HUES64 (cell line): ENCODE measurements at regions not wholly inside any gene's neighbourhood (a gene's known extent, or its start where the extent isn't known, plus 50 kb on each side); places are given as distances from the start of the nearest gene placed in this dataset.

ENCODE experiments used
- H3K27ac ChIP-seq: 2 replicates; pipeline ENCODE4 v1.7.0; 2013; ENCODE audit warnings: low read depth, low read length, inconsistent platforms
- H3K27me3 ChIP-seq: 2 replicates; pipeline ENCODE4 v1.6.1; 2013; ENCODE audit warnings: mild to moderate bottlenecking, low read length; ENCODE audit not compliant: insufficient read depth
- H3K36me3 ChIP-seq: 2 replicates; pipeline ENCODE4 v1.6.1; 2013; ENCODE audit warnings: mild to moderate bottlenecking, low read length; ENCODE audit not compliant: insufficient read depth
- H3K4me1 ChIP-seq: 2 replicates; pipeline ENCODE4 v1.6.1; 2013; ENCODE audit warnings: mild to moderate bottlenecking, low read length, moderate library complexity; ENCODE audit not compliant: insufficient read depth
- H3K4me3 ChIP-seq: 2 replicates; pipeline ENCODE4 v1.5.1; 2013; ENCODE audit warnings: mild to moderate bottlenecking, low read length, moderate library complexity
- H3K9ac ChIP-seq: 2 replicates; pipeline ENCODE4 v1.6.1; 2013; ENCODE audit warnings: mild to moderate bottlenecking, low read depth, low read length
- H3K9me3 ChIP-seq: 2 replicates; pipeline ENCODE4 v1.6.1; 2013; ENCODE audit warnings: low read depth, low read length; ENCODE audit not compliant: insufficient read depth
- WGBS: fragments of 150-250, 120-280 bp; methylation state at CpG from one replicate; pipeline ENCODE4 v1.1.7; 2013; ENCODE audit warnings: missing lambda C conversion rate; 5-methylcytosine and 5-hydroxymethylcytosine counted together

GRCh38 chr13:90397503-90397902 is 950.0 kb upstream of the MIR17HG start:
- Histone ChIP-seq H3K4me3 (no peak overlapping the region), H3K9ac (no peak overlapping the region), H3K27ac (no peak overlapping the region), H3K4me1 (peaks cover 9% of the 10 kb centered on the region), H3K27me3 (no peaks in the 10 kb centered on the region), H3K9me3 (no peaks in the 10 kb centered on the region; the same call in 1 of the 2 replicates), H3K36me3 (no peaks in the 10 kb centered on the region)
- WGBS: 81% methylated on average over 4 of the region's 4 CpGs

- no peaks in the 10 kb centered on the region for H3K36me3 ChIP-seq
- H3K4me3 ChIP-seq: no peak overlapping the region
- peaks cover 4% of the 10 kb centered on the region for H3K9me3 ChIP-seq
- H3K9ac ChIP-seq: no peak overlapping the region
- no peaks in the 10 kb centered on the region for H3K27me3 ChIP-seq
- H3K4me1 ChIP-seq: peaks cover 9% of the 10 kb centered on the region
- no peak overlapping the region for H3K27ac ChIP-seq
These were observed 947.1 kb upstream of the MIR17HG start for GRCh38 chr13:90400372-90400771.

- Histone ChIP-seq H3K9me3 (peaks cover 4% of the 10 kb centered on the region), H3K27me3 (no peaks in the 10 kb centered on the region), H3K4me1 (peaks cover 9% of the 10 kb centered on the region), H3K27ac (no peak overlapping the region), H3K9ac (no peak overlapping the region), H3K36me3 (no peaks in the 10 kb centered on the region), H3K4me3 (no peak overlapping the region)
These were observed 946.3 kb upstream of the MIR17HG start for GRCh38 chr13:90401150-90401549.

GRCh38 chr13:90402102-90402501 is 945.4 kb upstream of the MIR17HG start:
- Histone ChIP-seq H3K9ac (no peak overlapping the region), H3K36me3 (no peaks in the 10 kb centered on the region), H3K4me3 (no peak overlapping the region), H3K4me1 (peaks cover 8% of the 10 kb centered on the region), H3K9me3 (peaks cover 4% of the 10 kb centered on the region), H3K27ac (no peak overlapping the region), H3K27me3 (no peaks in the 10 kb centered on the region)
- no CpG with 5 or more reads among the region's 1 CpG for WGBS

GRCh38 chr13:90402613-90403012 is 944.9 kb upstream of the MIR17HG start:
- WGBS: 100% methylated on average over 1 of the region's 1 CpG
- Histone ChIP-seq H3K9me3 (peaks cover 4% of the 10 kb centered on the region), H3K9ac (no peak overlapping the region), H3K27me3 (no peaks in the 10 kb centered on the region), H3K4me3 (no peak overlapping the region), H3K36me3 (no peaks in the 10 kb centered on the region), H3K27ac (no peak overlapping the region), H3K4me1 (peaks cover 2% of the 10 kb centered on the region; the same call in 1 of the 2 replicates)

GRCh38 chr13:90403330-90404082 is 944.0 kb upstream of the MIR17HG start:
- no peak overlapping the region for H3K9ac ChIP-seq
- H3K4me1 ChIP-seq: no peaks in the 10 kb centered on the region
- H3K27ac ChIP-seq: no peak overlapping the region
- no peaks in the 10 kb centered on the region for H3K36me3 ChIP-seq
- peaks cover 4% of the 10 kb centered on the region for H3K9me3 ChIP-seq
- WGBS: 95% methylated on average over 14 of the region's 14 CpGs
- H3K4me3 ChIP-seq: no peak overlapping the region
- H3K27me3 ChIP-seq: no peaks in the 10 kb centered on the region

GRCh38 chr13:90405301-90405700 is 942.2 kb upstream of the MIR17HG start:
- Histone ChIP-seq H3K27me3 (no peaks in the 10 kb centered on the region), H3K4me1 (no peaks in the 10 kb centered on the region), H3K9me3 (peaks cover 4% of the 10 kb centered on the region), H3K27ac (no peak overlapping the region), H3K9ac (no peak overlapping the region), H3K36me3 (no peaks in the 10 kb centered on the region), H3K4me3 (no peak overlapping the region)
- WGBS: no CpG with 5 or more reads among the region's 1 CpG

GRCh38 chr13:90412980-90413379 is 934.5 kb upstream of the MIR17HG start:
- WGBS: 92% methylated on average over 2 of the region's 2 CpGs
- H3K9ac ChIP-seq: no peak overlapping the region

GRCh38 chr13:90413548-90413947 is 933.9 kb upstream of the MIR17HG start:
- no CpG with 5 or more reads among the region's 1 CpG for WGBS
- no peak overlapping the region for H3K27ac ChIP-seq
- H3K36me3 ChIP-seq: no peaks in the 10 kb centered on the region
- no peaks in the 10 kb centered on the region for H3K9me3 ChIP-seq
- H3K4me3 ChIP-seq: no peak overlapping the region
- H3K27me3 ChIP-seq: no peaks in the 10 kb centered on the region
- peaks cover 29% of the 10 kb centered on the region for H3K4me1 ChIP-seq
- no peak overlapping the region for H3K9ac ChIP-seq

More at GRCh38 chr13:90412980-90413379, 934.5 kb upstream of the MIR17HG start:
- Histone ChIP-seq H3K36me3 (no peaks in the 10 kb centered on the region), H3K27ac (no peak overlapping the region), H3K4me1 (peaks cover 29% of the 10 kb centered on the region), H3K9me3 (no peaks in the 10 kb centered on the region), H3K27me3 (no peaks in the 10 kb centered on the region), H3K4me3 (no peak overlapping the region)

GRCh38 chr13:90414691-90415596 is 932.5 kb upstream of the MIR17HG start:
- Histone ChIP-seq H3K36me3 (no peaks in the 10 kb centered on the region), H3K9ac (no peak overlapping the region), H3K9me3 (no peaks in the 10 kb centered on the region), H3K27me3 (no peaks in the 10 kb centered on the region), H3K4me1 (peaks cover 29% of the 10 kb centered on the region), H3K4me3 (no peak overlapping the region), H3K27ac (no peak overlapping the region)
- 80% methylated on average over 2 of the region's 3 CpGs for WGBS

- 83% methylated on average over 3 of the region's 3 CpGs for WGBS
- peaks cover 29% of the 10 kb centered on the region for H3K4me1 ChIP-seq
- H3K27me3 ChIP-seq: no peaks in the 10 kb centered on the region
- no peaks in the 10 kb centered on the region for H3K36me3 ChIP-seq
- H3K9ac ChIP-seq: no peak overlapping the region
- no peak overlapping the region for H3K27ac ChIP-seq
- H3K9me3 ChIP-seq: no peaks in the 10 kb centered on the region
- H3K4me3 ChIP-seq: no peak overlapping the region
These were observed 931.6 kb upstream of the MIR17HG start for GRCh38 chr13:90415902-90416301.
